Amygdala (tissue), 56 donors: ENCODE measurements at regions not wholly inside any gene's neighbourhood (a gene's known extent, or its start where the extent isn't known, plus 50 kb on each side); places are given as distances from the start of the nearest gene placed in this dataset.
"Not testable (repeated sequence)": the region's sequence is repeated elsewhere in the genome, so short reads cannot be mapped to it uniquely, and the experiment has no call there.

Source experiments
- DNase-seq, 56 donors: peaks; one replicate each; lab custom pipeline; 2025; lab: John Stamatoyannopoulos, UW

- DNase-seq: no peak
Measured at GRCh38 chr2:8319219-8319618, 362.6 kb upstream of the ID2 start.

- no peak for DNase-seq
Measured at GRCh38 chr2:8320311-8321066, 361.4 kb upstream of the ID2 start.

- DNase-seq: no peak
Measured at GRCh38 chr2:8322634-8323033, 359.2 kb upstream of the ID2 start.

GRCh38 chr2:8324164-8324856, 357.5 kb upstream of the ID2 start:
- DNase-seq: no peak

DNA sequence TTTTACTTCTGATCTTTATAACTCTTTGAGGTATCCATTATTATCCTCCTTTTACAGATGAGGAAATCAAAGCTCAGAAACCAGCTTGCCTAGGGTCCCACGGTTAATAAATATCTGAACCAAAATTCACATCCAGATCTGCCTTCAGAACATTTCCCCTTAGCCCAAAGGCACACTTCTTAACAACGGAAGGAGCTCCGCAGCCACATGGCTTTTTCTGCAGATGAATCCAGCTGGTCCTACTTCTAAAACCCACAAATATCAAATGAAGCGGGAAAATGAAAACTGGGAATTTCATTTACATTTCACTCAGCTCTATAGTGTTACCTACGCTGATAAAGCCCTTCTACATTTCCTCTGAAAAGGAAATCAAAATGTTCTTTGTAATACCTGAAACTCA, 357.0 kb upstream of the ID2 start:
- no peak for DNase-seq

DNA sequence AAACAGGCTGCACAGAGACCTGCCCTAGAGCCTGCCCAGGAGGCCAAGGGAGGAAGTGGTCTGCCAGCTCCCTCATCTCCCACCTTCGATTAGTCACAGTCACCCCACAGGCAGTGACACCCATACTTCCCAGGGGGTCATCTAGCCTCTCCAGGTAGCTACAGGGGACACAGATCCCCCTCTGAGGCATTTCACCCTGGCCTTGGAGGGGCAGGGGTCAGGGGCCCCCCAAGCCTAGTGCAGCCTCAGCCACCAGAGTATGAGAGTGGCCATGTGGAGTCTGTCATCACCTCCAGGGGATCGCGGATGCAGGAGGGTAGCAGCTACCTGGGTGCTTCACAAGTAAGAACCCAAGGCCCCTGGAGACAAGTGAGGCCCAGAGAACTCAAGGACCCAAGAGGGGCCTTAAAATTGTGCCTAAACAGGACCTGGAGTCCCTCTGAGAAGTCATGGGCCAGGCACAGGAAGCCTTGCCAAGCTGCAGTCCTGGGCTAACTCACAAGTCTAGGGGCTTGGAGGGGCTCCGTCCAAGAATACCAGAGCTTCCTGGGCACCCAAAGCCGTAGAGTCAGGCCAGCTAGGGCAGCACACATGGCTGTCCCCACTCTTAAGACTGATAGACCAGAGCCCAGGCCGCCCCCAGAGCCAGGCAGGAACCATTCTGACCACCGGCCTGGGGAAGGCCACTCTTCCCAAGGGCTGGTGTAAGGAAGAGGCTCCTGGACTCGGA, 354.3 kb upstream of the ID2 start:
- no peak for DNase-seq

DNA sequence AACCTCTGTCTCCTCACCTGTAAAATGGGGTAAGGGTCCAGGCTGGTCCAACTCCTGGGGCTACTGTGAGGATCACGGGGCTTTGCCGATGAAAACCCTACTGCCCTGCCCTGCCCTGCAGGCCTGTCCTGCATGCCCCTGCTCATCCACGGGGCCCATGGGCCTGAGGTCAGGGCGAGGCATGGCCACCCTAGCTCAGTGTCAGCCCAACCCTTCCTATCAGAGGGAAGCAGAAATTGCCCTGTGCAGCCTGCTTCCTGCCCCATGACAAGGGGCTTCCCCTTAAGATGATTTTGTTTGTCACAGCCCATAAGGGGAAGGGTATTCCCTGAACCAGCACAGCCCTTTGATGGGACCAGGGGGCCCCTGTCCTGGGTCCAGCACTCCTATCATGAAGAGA, 353.6 kb upstream of the ID2 start:
- DNase-seq: no peak

- DNase-seq: peak in 10 of 56 donors; percentile 6 to 42 (median 14)
Measured at GRCh38 chr2:8329660-8330622, 351.9 kb upstream of the ID2 start.

- no peak for DNase-seq
Measured at GRCh38 chr2:8331068-8331467, 350.8 kb upstream of the ID2 start.

GRCh38 chr2:8332646-8333045, 349.2 kb upstream of the ID2 start:
- DNase-seq: no peak

GRCh38 chr2:8333177-8333831, 348.6 kb upstream of the ID2 start:
- DNase-seq: no peak

DNA sequence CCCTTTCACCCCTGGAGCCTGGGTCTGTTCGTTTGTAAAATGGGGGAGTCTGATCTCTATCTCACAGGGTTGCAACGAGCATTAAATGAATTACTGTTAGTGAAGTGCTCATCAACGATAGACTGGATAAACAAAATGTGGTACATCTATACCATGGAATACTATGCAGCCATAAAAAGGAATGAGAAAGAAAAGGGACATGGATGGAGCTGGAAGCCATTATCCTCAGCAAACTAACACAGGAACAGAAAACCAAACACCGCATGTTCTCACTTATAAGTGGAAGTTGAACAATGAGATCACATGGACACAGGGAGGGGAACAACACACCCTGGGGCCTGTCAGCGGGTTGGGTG, 348.0 kb upstream of the ID2 start:
- not testable (repeated sequence) for DNase-seq

GRCh38 chr2:8334866-8335325, 347.0 kb upstream of the ID2 start:
- DNase-seq: peak in 14 of 56 donors; percentile 5 to 55 (median 20)

GRCh38 chr2:8335801-8336200, 346.1 kb upstream of the ID2 start:
- no peak for DNase-seq

- no peak for DNase-seq
Measured at GRCh38 chr2:8337321-8337720, 344.5 kb upstream of the ID2 start.

DNA sequence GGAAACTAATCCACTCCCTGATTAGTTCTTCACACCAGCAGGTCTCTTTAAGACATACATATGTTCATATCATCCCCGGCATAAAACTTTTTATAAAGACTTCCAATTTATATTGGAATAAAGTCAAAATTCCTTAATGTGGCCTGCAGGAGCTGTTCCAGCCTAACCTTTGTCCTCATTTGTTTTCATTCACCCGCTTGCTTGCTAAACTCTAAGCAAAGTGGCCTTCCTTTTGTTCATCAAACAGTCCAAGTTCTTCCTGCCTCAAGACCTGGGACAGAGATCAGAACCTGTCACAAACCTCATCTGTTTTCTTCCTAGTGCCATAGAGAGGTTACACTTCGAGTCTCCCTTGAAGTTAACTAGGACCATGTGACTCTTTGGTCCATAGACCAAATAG, 339.4 kb upstream of the ID2 start:
- no peak for DNase-seq

DNA sequence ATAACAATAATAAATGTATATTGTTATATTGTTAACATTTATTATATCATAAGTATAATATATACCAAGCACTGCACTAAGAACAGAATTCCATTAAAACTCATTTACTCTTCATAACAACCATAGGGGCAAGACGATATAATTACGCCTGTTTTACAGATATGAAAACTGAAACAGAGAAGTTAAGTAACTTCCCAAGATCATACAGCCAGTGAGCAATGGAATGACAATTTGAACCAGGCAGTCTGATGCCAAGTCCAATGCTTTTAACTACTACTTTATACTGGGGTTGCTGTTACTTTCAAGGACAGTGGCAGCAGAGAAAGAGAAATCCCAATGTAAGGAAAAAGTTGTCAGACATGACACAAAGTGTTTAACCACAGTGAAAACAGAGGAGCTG, 338.8 kb upstream of the ID2 start:
- DNase-seq: no peak

DNA sequence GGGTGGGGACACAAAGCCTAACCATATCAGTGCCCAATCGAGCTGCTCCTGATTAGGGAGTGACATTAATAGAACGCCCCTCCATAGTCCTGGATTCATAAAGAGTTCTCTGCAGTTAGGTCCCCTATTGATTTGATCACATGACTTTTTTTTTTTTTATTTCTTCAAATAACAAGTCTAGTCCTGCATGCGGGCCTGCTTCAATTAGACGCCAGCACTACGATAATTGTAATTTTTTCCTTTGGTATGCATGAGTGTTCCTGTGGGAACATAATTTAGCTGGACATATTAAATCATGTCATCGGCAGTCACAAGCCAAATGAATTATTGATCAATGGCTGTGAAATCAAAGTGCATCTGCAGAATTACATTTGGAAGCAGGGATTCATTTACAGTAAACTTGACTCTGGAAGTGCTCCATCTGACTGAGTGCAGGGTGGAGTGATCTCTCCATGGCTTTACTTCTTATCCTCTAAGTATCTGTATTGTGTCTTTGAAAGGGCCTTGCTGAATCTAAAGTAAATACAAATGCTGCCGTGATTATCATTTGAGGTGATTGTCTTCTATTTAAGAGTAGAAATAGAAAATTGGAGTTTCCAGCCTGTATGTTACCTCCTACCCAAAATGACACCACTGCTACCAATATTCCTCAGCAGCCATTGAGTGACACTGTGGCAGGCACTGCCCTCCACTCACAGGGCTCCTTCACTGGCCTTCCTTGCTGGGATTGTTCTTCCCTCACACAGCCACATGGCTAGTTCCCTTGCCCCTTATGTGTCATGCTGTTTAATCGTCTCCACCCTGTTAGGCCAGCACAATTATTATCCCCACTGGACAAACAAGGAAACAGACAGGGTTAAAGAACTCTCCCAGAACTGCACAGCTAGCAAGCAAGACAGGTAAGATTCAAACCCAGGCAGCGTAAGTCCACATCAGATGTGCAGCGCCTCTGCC, 337.4 kb upstream of the ID2 start:
- DNase-seq: no peak

DNA sequence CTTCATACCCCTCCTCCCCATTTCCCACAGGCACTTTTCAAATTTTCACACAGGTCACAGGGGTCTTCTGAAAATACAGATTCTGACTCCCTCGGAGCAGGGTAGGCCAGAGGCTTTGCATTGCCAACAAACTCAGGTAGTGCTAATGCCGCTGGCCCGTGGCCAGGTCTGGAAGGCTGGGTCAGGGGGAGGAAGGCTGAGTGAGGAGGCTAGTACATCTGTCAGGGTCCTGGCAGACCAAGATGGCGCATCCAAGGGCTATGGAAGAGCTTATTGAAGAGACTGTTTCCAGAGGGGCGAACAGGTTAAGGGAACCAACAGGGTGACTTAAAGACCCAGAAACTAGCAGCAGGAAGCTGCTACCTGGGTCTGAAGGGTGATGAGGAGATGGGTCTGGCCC, 336.7 kb upstream of the ID2 start:
- no peak for DNase-seq
